ENCODE measurements at regions not wholly inside any gene's neighbourhood (a gene's known extent, or its start where the extent isn't known, plus 50 kb on each side); places are given as distances from the start of the nearest gene placed in this dataset.

GRCh38 chrX:39195156-39195555, 393.9 kb downstream of the MID1IP1 start:
- whole genome bisulfite sequencing, 2 donors: 13 to 38% methylated on average over 3 to 6 of the region's 7 CpGs

GRCh38 chrX:39196192-39197102, 395.2 kb downstream of the MID1IP1 start:
- Histone ChIP-seq H3K27me3 (no peaks in the 10 kb centered on the region), H3K27ac (no peak overlapping the region), H3K9me3 (no peaks in the 10 kb centered on the region), H3K4me3 (replicated peaks in 1 of 3) (no peak overlapping the region), H3K36me3 (no peaks in the 10 kb centered on the region), H3K4me1 (no peaks in the 10 kb centered on the region)
- intact Hi-C loops (cut with DNase I): no loop called here
- no peak for DNase-seq
- 56 to 65% methylated on average over 8 to 10 of the region's 10 CpGs for WGBS, 2 donors
- no peak for TF ChIP-seq CTCF (IDR thresholded peaks at IDR 0.05)
- no peak for TF ChIP-seq POLR2A (IDR thresholded peaks at IDR 0.05)

More at GRCh38 chrX:39195156-39195555, 393.9 kb downstream of the MID1IP1 start:
- Histone ChIP-seq H3K4me3 (replicated peaks in 1 of 3) (no peak overlapping the region), H3K27me3 (no peaks in the 10 kb centered on the region), H3K36me3 (no peaks in the 10 kb centered on the region), H3K9me3 (no peaks in the 10 kb centered on the region), H3K27ac (no peak overlapping the region), H3K4me1 (no peaks in the 10 kb centered on the region)
- DNase-seq: no peak
- no peak for TF ChIP-seq POLR2A (IDR thresholded peaks at IDR 0.05)
- TF ChIP-seq CTCF (IDR thresholded peaks at IDR 0.05): no peak
- intact Hi-C loops (cut with DNase I): no loop called here

- no peak for DNase-seq
- no peak for TF ChIP-seq CTCF (IDR thresholded peaks at IDR 0.05)
- no peak for TF ChIP-seq POLR2A (IDR thresholded peaks at IDR 0.05)
- intact Hi-C loops (cut with DNase I): no loop called here
Observed at GRCh38 chrX:39199429-39199828, 398.2 kb downstream of the MID1IP1 start.

GRCh38 chrX:39201305-39201990, 400.2 kb downstream of the MID1IP1 start:
- Histone ChIP-seq H3K27ac (no peak overlapping the region), H3K36me3 (no peaks in the 10 kb centered on the region), H3K4me3 (replicated peaks in 1 of 3) (no peak overlapping the region), H3K4me1 (no peaks in the 10 kb centered on the region), H3K27me3 (no peaks in the 10 kb centered on the region), H3K9me3 (no peaks in the 10 kb centered on the region)
- intact Hi-C loops (cut with DNase I): no loop called here
- 70 to 86% methylated on average over 6 of the region's 6 CpGs for WGBS, 2 donors
- TF ChIP-seq CTCF (IDR thresholded peaks at IDR 0.05): no peak
- TF ChIP-seq POLR2A (IDR thresholded peaks at IDR 0.05): no peak
- no peak for DNase-seq

More at GRCh38 chrX:39199429-39199828, 398.2 kb downstream of the MID1IP1 start:
- no peaks in the 10 kb centered on the region for H3K36me3 ChIP-seq
- H3K4me1 ChIP-seq: no peaks in the 10 kb centered on the region
- no peak overlapping the region for H3K4me3 ChIP-seq (replicated peaks in 1 of 3)
- no peak overlapping the region for H3K27ac ChIP-seq
- H3K27me3 ChIP-seq: no peaks in the 10 kb centered on the region
- H3K9me3 ChIP-seq: no peaks in the 10 kb centered on the region

- Histone ChIP-seq H3K4me3 (replicated peaks in 1 of 3) (no peak overlapping the region), H3K36me3 (no peaks in the 10 kb centered on the region), H3K4me1 (no peaks in the 10 kb centered on the region), H3K9me3 (no peaks in the 10 kb centered on the region), H3K27ac (no peak overlapping the region), H3K27me3 (no peaks in the 10 kb centered on the region)
- no peak for DNase-seq
- intact Hi-C loops (cut with DNase I): no loop called here
- WGBS, 2 donors: 100% methylated on average over 1 of the region's 1 CpG
- TF ChIP-seq POLR2A (IDR thresholded peaks at IDR 0.05): no peak
- no peak for TF ChIP-seq CTCF (IDR thresholded peaks at IDR 0.05)
Observed at GRCh38 chrX:39202641-39203040, 401.4 kb downstream of the MID1IP1 start.

All from thyroid gland (tissue), 4 donors.